ENCODE measurements at regions not wholly inside any gene's neighbourhood (a gene's known extent, or its start where the extent isn't known, plus 50 kb on each side); places are given as distances from the start of the nearest gene placed in this dataset.

DNA sequence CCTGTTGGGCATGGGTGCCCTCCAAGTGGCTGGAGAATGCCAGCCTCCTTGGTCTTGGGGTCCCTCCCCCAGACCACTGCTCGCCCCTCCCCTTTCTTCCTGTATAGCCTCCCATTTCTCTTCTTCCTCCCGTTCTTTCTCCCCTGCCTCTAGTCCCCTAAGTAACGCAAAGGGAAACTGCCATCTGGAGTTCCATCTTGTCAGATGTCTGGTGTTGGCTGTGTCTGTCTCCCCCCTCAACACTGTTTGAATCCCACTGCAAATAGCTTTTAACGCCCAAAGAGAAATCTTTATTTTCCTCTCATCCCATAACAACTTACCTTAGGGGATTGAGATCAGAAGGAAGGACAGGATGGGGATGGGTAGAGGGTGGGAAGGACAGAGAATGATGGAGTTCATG, 55.3 kb upstream of the CSF3R start:
- H3K27me3 Mint-ChIP-seq = peaks cover 39% of the 10 kb centered on the region
- no peak overlapping the region for H3K27ac Mint-ChIP-seq

DNA sequence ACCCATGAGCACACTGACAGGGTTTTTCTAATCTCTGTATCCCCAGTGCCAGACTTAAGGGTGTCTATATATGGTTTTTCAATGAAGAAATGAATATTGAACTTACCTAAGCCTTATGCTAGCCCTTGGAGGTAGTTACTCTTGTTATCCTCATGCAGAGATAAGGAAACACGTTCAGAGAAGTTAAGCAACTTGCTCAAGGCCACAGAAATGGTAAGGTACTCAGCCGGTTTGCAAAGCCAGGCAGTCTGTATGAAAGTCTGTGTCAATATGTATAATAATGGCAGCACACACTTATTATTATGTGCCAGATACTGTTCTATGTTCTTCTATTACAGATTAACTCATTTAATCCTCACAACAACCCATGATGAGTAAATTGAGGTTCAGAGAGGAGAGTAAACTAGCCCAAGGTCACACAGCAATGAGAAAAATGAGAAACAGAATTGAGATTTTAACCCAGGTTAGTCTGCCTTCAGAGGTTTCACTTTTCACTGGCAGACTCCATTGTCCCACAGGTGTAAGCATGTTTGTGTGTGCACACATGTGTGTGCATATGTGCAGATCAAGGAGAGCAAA, 54.6 kb upstream of the CSF3R start:
- no CpG with 5 or more reads among the region's 2 CpGs for WGBS (ENCODE audit: insufficient coverage)
- POLR2A ChIA-PET = no interaction called here
- Histone ChIP-seq H3K79me2 (ENCODE audit: control insufficient read depth, insufficient read depth, low read length) (no peaks in the 10 kb centered on the region), H3K36me3 (replicated peaks in 1 of 2; ENCODE audit: control extremely low read depth in 1 of 2, control insufficient read depth in 1 of 2, extremely low read depth in 1 of 2, insufficient read depth in 2 of 2, low read length in 1 of 2) (no peaks in the 10 kb centered on the region), H2AFZ (ENCODE audit: insufficient read depth, low read depth, low read length, poor library complexity, severe bottlenecking) (no peak overlapping the region), H3K4me2 (replicated peaks; ENCODE audit: low read depth, low read length, poor library complexity, severe bottlenecking) (no peak overlapping the region), H3K9me3 (ENCODE audit: control extremely low read depth in 1 of 3, control insufficient read depth in 2 of 3, insufficient read depth in 1 of 3, low read length in 2 of 3) (peaks cover 0 to 3% (median 3%) of the 10 kb centered on the region in 3 donors), H3K4me3 (ENCODE audit: control extremely low read depth in 1 of 5, extremely low read depth in 1 of 5, insufficient read depth in 1 of 5, low read depth in 2 of 5, low read length in 4 of 5) (no peak overlapping the region), H3K9ac (ENCODE audit: low read length) (no peak overlapping the region), H4K20me1 (ENCODE audit: control insufficient read depth, insufficient read depth, low read length, poor library complexity, severe bottlenecking) (no peaks in the 10 kb centered on the region), H3K27ac (ENCODE audit: low read length in 2 of 2) (no peak overlapping the region), H3K27me3 (replicated peaks in 1 of 4; ENCODE audit: control extremely low read depth in 1 of 4, control insufficient read depth in 3 of 4, insufficient read depth in 4 of 4, low read length in 3 of 4) (peaks cover 0 to 4% (median 0%) of the 10 kb centered on the region in 4 experiments), H3K4me1 (ENCODE audit: control insufficient read depth in 2 of 2, insufficient read depth in 2 of 2, low read length in 2 of 2) (no peaks in the 10 kb centered on the region)
- intact Hi-C loops (cut with micrococcal nuclease) = no loop called here
- no peak overlapping the region for H3K4me3 Mint-ChIP-seq
- CTCF ChIA-PET = no interaction called here
- no peak overlapping the region for H3K27ac Mint-ChIP-seq
- no peaks in the 10 kb centered on the region for H3K4me1 Mint-ChIP-seq
- no peaks in the 10 kb centered on the region for H3K9me3 Mint-ChIP-seq (ENCODE audit: insufficient read depth)
- peaks cover 44% of the 10 kb centered on the region for H3K27me3 Mint-ChIP-seq
- DNase-seq (no peak), ATAC-seq (ENCODE audit: low read depth) (no peak)
- TF ChIP-seq EZH2 (IDR thresholded peaks at IDR 0.05; ENCODE audit: borderline replicate concordance, insufficient read depth, low read depth, low read length, poor library complexity, severe bottlenecking) = no peak
- TF ChIP-seq, protein P1, sequence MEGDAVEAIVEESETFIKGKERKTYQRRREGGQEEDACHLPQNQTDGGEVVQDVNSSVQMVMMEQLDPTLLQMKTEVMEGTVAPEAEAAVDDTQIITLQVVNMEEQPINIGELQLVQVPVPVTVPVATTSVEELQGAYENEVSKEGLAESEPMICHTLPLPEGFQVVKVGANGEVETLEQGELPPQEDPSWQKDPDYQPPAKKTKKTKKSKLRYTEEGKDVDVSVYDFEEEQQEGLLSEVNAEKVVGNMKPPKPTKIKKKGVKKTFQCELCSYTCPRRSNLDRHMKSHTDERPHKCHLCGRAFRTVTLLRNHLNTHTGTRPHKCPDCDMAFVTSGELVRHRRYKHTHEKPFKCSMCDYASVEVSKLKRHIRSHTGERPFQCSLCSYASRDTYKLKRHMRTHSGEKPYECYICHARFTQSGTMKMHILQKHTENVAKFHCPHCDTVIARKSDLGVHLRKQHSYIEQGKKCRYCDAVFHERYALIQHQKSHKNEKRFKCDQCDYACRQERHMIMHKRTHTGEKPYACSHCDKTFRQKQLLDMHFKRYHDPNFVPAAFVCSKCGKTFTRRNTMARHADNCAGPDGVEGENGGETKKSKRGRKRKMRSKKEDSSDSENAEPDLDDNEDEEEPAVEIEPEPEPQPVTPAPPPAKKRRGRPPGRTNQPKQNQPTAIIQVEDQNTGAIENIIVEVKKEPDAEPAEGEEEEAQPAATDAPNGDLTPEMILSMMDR (IDR thresholded peaks at IDR 0.05) = no peak

More for the DNA sequence above, 55.3 kb upstream of the CSF3R start:
- DNase-seq = no peak
- peaks cover 0 to 3% (median 2%) of the 10 kb centered on the region in 3 donors for H3K9me3 ChIP-seq (ENCODE audit: control extremely low read depth in 1 of 3, control insufficient read depth in 2 of 3, insufficient read depth in 1 of 3, low read length in 2 of 3)
- H3K9ac ChIP-seq (ENCODE audit: low read length) = no peak overlapping the region
- no peaks in the 10 kb centered on the region for H3K4me1 Mint-ChIP-seq
- no peaks in the 10 kb centered on the region for H3K9me3 Mint-ChIP-seq (ENCODE audit: insufficient read depth)
- no peak overlapping the region for H3K4me3 Mint-ChIP-seq
- CTCF ChIA-PET = no interaction called here
- H2AFZ ChIP-seq (ENCODE audit: insufficient read depth, low read depth, low read length, poor library complexity, severe bottlenecking) = no peak overlapping the region
- no peaks in the 10 kb centered on the region for H3K4me1 ChIP-seq (ENCODE audit: control insufficient read depth in 2 of 2, insufficient read depth in 2 of 2, low read length in 2 of 2)
- no peaks in the 10 kb centered on the region for H3K79me2 ChIP-seq (ENCODE audit: control insufficient read depth, insufficient read depth, low read length)
- H3K27me3 ChIP-seq (replicated peaks in 1 of 4; ENCODE audit: control extremely low read depth in 1 of 4, control insufficient read depth in 3 of 4, insufficient read depth in 4 of 4, low read length in 3 of 4) = peaks cover 0 to 5% (median 0%) of the 10 kb centered on the region in 4 experiments
- no peak overlapping the region for H3K4me3 ChIP-seq (ENCODE audit: control extremely low read depth in 1 of 5, extremely low read depth in 1 of 5, insufficient read depth in 1 of 5, low read depth in 2 of 5, low read length in 4 of 5)
- H4K20me1 ChIP-seq (ENCODE audit: control insufficient read depth, insufficient read depth, low read length, poor library complexity, severe bottlenecking) = no peaks in the 10 kb centered on the region
- intact Hi-C loops (cut with micrococcal nuclease) = no loop called here
- TF ChIP-seq, protein P1 (IDR thresholded peaks at IDR 0.05) = no peak
- TF ChIP-seq EZH2 (IDR thresholded peaks at IDR 0.05; ENCODE audit: borderline replicate concordance, insufficient read depth, low read depth, low read length, poor library complexity, severe bottlenecking) = no peak
- no peaks in the 10 kb centered on the region for H3K36me3 ChIP-seq (replicated peaks in 1 of 2; ENCODE audit: control extremely low read depth in 1 of 2, control insufficient read depth in 1 of 2, extremely low read depth in 1 of 2, insufficient read depth in 2 of 2, low read length in 1 of 2)
- 57% methylated on average over 1 of the region's 4 CpGs for WGBS (ENCODE audit: insufficient coverage)
- ATAC-seq (ENCODE audit: low read depth) = no peak
- POLR2A ChIA-PET = no interaction called here
- no peak overlapping the region for H3K27ac ChIP-seq (ENCODE audit: low read length in 2 of 2)
- H3K4me2 ChIP-seq (replicated peaks; ENCODE audit: low read depth, low read length, poor library complexity, severe bottlenecking) = no peak overlapping the region

Data from B cell (primary cell).